ENCODE measurements at regions not wholly inside any gene's neighbourhood (a gene's known extent, or its start where the extent isn't known, plus 50 kb on each side); places are given as distances from the start of the nearest gene placed in this dataset.
"Not testable (repeated sequence)": the region's sequence is repeated elsewhere in the genome, so short reads cannot be mapped to it uniquely, and the experiment has no call there.

GRCh38 chr2:66632882-66633281 lies 198.0 kb downstream of the MEIS1 start:
- not testable (repeated sequence) for DNase-seq; H3K27me3 Mint-ChIP-seq (ENCODE audit: low read depth, poor library complexity); H3K4me1 Mint-ChIP-seq; H3K27ac Mint-ChIP-seq; H3K4me3 Mint-ChIP-seq
- H3K36me3 Mint-ChIP-seq (ENCODE audit: low read depth), result peaks cover 38% of the 10 kb centered on the region
- peaks cover 56% of the 10 kb centered on the region for H3K9me3 Mint-ChIP-seq

DNA sequence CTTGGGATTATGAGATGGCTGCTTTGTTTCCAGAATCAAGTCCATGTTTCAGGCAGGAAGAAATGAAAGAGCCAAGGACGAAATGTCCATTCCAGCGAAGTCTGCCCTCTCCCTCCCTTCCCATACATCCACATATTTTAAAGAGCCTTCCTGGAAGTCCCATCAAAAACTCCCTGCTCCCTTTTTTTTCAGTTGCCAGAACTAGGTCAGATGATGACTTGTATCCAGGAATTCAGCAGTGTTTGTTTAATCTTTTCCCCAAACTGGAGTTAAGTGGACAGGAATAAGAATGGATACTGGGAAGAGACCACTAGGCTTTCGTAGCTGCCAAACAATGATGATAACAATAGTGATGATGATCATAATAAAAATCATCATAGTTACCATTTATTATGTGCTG lies 198.7 kb downstream of the MEIS1 start:
- Mint-ChIP-seq H3K4me3 (no peak overlapping the region), H3K27ac (no peak overlapping the region), H3K27me3 (ENCODE audit: low read depth, poor library complexity) (peaks cover 5% of the 10 kb centered on the region), H3K9me3 (peaks cover 53% of the 10 kb centered on the region), H3K36me3 (ENCODE audit: low read depth) (peaks cover 36% of the 10 kb centered on the region), H3K4me1 (peaks cover 7% of the 10 kb centered on the region)
- TF ChIP-seq, protein P1, sequence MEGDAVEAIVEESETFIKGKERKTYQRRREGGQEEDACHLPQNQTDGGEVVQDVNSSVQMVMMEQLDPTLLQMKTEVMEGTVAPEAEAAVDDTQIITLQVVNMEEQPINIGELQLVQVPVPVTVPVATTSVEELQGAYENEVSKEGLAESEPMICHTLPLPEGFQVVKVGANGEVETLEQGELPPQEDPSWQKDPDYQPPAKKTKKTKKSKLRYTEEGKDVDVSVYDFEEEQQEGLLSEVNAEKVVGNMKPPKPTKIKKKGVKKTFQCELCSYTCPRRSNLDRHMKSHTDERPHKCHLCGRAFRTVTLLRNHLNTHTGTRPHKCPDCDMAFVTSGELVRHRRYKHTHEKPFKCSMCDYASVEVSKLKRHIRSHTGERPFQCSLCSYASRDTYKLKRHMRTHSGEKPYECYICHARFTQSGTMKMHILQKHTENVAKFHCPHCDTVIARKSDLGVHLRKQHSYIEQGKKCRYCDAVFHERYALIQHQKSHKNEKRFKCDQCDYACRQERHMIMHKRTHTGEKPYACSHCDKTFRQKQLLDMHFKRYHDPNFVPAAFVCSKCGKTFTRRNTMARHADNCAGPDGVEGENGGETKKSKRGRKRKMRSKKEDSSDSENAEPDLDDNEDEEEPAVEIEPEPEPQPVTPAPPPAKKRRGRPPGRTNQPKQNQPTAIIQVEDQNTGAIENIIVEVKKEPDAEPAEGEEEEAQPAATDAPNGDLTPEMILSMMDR (IDR thresholded peaks at IDR 0.05), result no peak
- DNase-seq, result no peak

GRCh38 chr2:66634784-66635183 lies 199.9 kb downstream of the MEIS1 start:
- DNase-seq, result no peak
- TF ChIP-seq, protein P1 (IDR thresholded peaks at IDR 0.05), result no peak
- Mint-ChIP-seq H3K36me3 (ENCODE audit: low read depth) (peaks cover 33% of the 10 kb centered on the region), H3K9me3 (peaks cover 43% of the 10 kb centered on the region), H3K4me3 (no peak overlapping the region), H3K27me3 (ENCODE audit: low read depth, poor library complexity) (peaks cover 5% of the 10 kb centered on the region), H3K4me1 (peaks cover 7% of the 10 kb centered on the region), H3K27ac (no peak overlapping the region)

GRCh38 chr2:66641685-66642084 lies 206.8 kb downstream of the MEIS1 start:
- DNase-seq, result no peak
- H3K9me3 Mint-ChIP-seq, result peaks cover 40% of the 10 kb centered on the region
- H3K27ac Mint-ChIP-seq, result peak overlapping the region; percentile 39
- H3K4me3 Mint-ChIP-seq, result no peak overlapping the region
- TF ChIP-seq, protein P1 (IDR thresholded peaks at IDR 0.05), result no peak
- peaks cover 42% of the 10 kb centered on the region for H3K36me3 Mint-ChIP-seq (ENCODE audit: low read depth)
- peaks cover 7% of the 10 kb centered on the region for H3K4me1 Mint-ChIP-seq
- peaks cover 5% of the 10 kb centered on the region for H3K27me3 Mint-ChIP-seq (ENCODE audit: low read depth, poor library complexity)

GRCh38 chr2:66648081-66648480 lies 213.2 kb downstream of the MEIS1 start:
- H3K36me3 Mint-ChIP-seq (ENCODE audit: low read depth), result peaks cover 83% of the 10 kb centered on the region

GRCh38 chr2:66649006-66649405 lies 214.1 kb downstream of the MEIS1 start:
- Mint-ChIP-seq H3K27me3 (ENCODE audit: low read depth, poor library complexity) (no peaks in the 10 kb centered on the region), H3K4me3 (no peak overlapping the region), H3K9me3 (peaks cover 84% of the 10 kb centered on the region), H3K4me1 (peaks cover 23% of the 10 kb centered on the region), H3K36me3 (ENCODE audit: low read depth) (peaks cover 88% of the 10 kb centered on the region), H3K27ac (peak overlapping the region; percentile 51)
- DNase-seq, result no peak
- TF ChIP-seq, protein P1 (IDR thresholded peaks at IDR 0.05), result no peak

More at GRCh38 chr2:66648081-66648480, 213.2 kb downstream of the MEIS1 start:
- not testable (repeated sequence) for H3K27ac Mint-ChIP-seq; DNase-seq; H3K27me3 Mint-ChIP-seq (ENCODE audit: low read depth, poor library complexity); H3K4me3 Mint-ChIP-seq
- peaks cover 83% of the 10 kb centered on the region for H3K9me3 Mint-ChIP-seq
- H3K4me1 Mint-ChIP-seq, result peaks cover 17% of the 10 kb centered on the region

GRCh38 chr2:66651295-66651694 lies 216.4 kb downstream of the MEIS1 start:
- Mint-ChIP-seq H3K4me3 (no peak overlapping the region), H3K4me1 (peaks cover 32% of the 10 kb centered on the region), H3K27ac (no peak overlapping the region), H3K36me3 (ENCODE audit: low read depth) (peaks cover 74% of the 10 kb centered on the region), H3K9me3 (peaks cover 75% of the 10 kb centered on the region), H3K27me3 (ENCODE audit: low read depth, poor library complexity) (peaks cover 3% of the 10 kb centered on the region)
- TF ChIP-seq, protein P1 (IDR thresholded peaks at IDR 0.05), result no peak
- no peak for DNase-seq

All from nephron progenitor cell (in vitro differentiated cells).